ENCODE measurements at regions not wholly inside any gene's neighbourhood (a gene's known extent, or its start where the extent isn't known, plus 50 kb on each side); places are given as distances from the start of the nearest gene placed in this dataset.
"Not testable (repeated sequence)": the region's sequence is repeated elsewhere in the genome, so short reads cannot be mapped to it uniquely, and the experiment has no call there.

GRCh38 chr10:53463539-53463938 lies 691.0 kb upstream of the MBL2 start:
- ATAC-seq (no peak), DNase-seq (no peak)
- intact Hi-C loops (cut with DNase I) = no loop called here

GRCh38 chr10:53458007-53458406 lies 685.4 kb upstream of the MBL2 start:
- intact Hi-C loops (cut with DNase I) = no loop called here
- no peak for ATAC-seq
- no peak for DNase-seq

- intact Hi-C loops (cut with DNase I) = no loop called here
- ATAC-seq (no peak), DNase-seq (no peak)
These were observed 680.6 kb upstream of the MBL2 start for GRCh38 chr10:53453196-53453595.

GRCh38 chr10:53447576-53447975 lies 675.0 kb upstream of the MBL2 start:
- intact Hi-C loops (cut with DNase I) = no loop called here
- no peak for ATAC-seq
- DNase-seq = no peak

- intact Hi-C loops (cut with DNase I) = no loop called here
- no peak for ATAC-seq
- DNase-seq = no peak
These were observed 669.3 kb upstream of the MBL2 start for GRCh38 chr10:53441843-53442242.

GRCh38 chr10:53440601-53441000 lies 668.0 kb upstream of the MBL2 start:
- DNase-seq (no peak), ATAC-seq (no peak)
- intact Hi-C loops (cut with DNase I) = no loop called here

- ATAC-seq; intact Hi-C loops (cut with DNase I); DNase-seq: not testable (repeated sequence)
These were observed 666.5 kb upstream of the MBL2 start for GRCh38 chr10:53439075-53439474.

GRCh38 chr10:53434413-53434812 lies 661.8 kb upstream of the MBL2 start:
- no peak for ATAC-seq
- no peak for DNase-seq
- intact Hi-C loops (cut with DNase I) = no loop called here

GRCh38 chr10:53432035-53432434 lies 659.5 kb upstream of the MBL2 start:
- ATAC-seq (no peak), DNase-seq (no peak)
- intact Hi-C loops (cut with DNase I) = no loop called here

- intact Hi-C loops (cut with DNase I) = no loop called here
- ATAC-seq = no peak
These were observed 658.4 kb upstream of the MBL2 start for GRCh38 chr10:53430974-53431373.

GRCh38 chr10:53430127-53430891 lies 657.7 kb upstream of the MBL2 start:
- no peak for DNase-seq
- intact Hi-C loops (cut with DNase I) = no loop called here
- no peak for ATAC-seq

More at GRCh38 chr10:53430974-53431373, 658.4 kb upstream of the MBL2 start:
- no peak for DNase-seq

- intact Hi-C loops (cut with DNase I) = no loop called here
- DNase-seq = no peak
- no peak for ATAC-seq
These were observed 649.8 kb upstream of the MBL2 start for GRCh38 chr10:53422223-53422888.

GRCh38 chr10:53412651-53413050 lies 640.1 kb upstream of the MBL2 start:
- intact Hi-C loops (cut with DNase I) = no loop called here
- no peak for ATAC-seq
- DNase-seq = no peak

- no peak for ATAC-seq
- intact Hi-C loops (cut with DNase I) = no loop called here
- no peak for DNase-seq
These were observed 633.9 kb upstream of the MBL2 start for GRCh38 chr10:53406532-53406931.

- peak; percentile 98 to 99 for ATAC-seq
- intact Hi-C loops (cut with DNase I) = no loop called here
- peak; percentile 86 for DNase-seq
These were observed 631.1 kb upstream of the MBL2 start for GRCh38 chr10:53403688-53404087.

- ATAC-seq = no peak
- no peak for DNase-seq
- intact Hi-C loops (cut with DNase I) = no loop called here
These were observed 630.0 kb upstream of the MBL2 start for GRCh38 chr10:53402594-53402993.

GRCh38 chr10:53401536-53401935 lies 629.0 kb upstream of the MBL2 start:
- ATAC-seq (no peak), DNase-seq (no peak)
- intact Hi-C loops (cut with DNase I) = no loop called here

GRCh38 chr10:53396876-53397275 lies 624.3 kb upstream of the MBL2 start:
- ATAC-seq = no peak
- no peak for DNase-seq
- intact Hi-C loops (cut with DNase I) = no loop called here

GRCh38 chr10:53395449-53395848 lies 622.9 kb upstream of the MBL2 start:
- ATAC-seq (no peak), DNase-seq (no peak)
- intact Hi-C loops (cut with DNase I) = no loop called here

- intact Hi-C loops (cut with DNase I) = no loop called here
- ATAC-seq = no peak
- DNase-seq = no peak
These were observed 615.0 kb upstream of the MBL2 start for GRCh38 chr10:53387562-53387961.

GRCh38 chr10:53382543-53382942 lies 610.0 kb upstream of the MBL2 start:
- DNase-seq = no peak
- intact Hi-C loops (cut with DNase I) = no loop called here
- ATAC-seq = no peak
